ENCODE measurements at regions not wholly inside any gene's neighbourhood (a gene's known extent, or its start where the extent isn't known, plus 50 kb on each side); places are given as distances from the start of the nearest gene placed in this dataset.
A peak's percentile ranks its signal among the peaks of the same experiment; 100 is the strongest.

GRCh38 chr12:94057262-94058151, 90.9 kb upstream of the PLXNC1 start:
- no peak for DNase-seq (ENCODE audit: low read depth in 3 of 3, low spot score in 2 of 3)

GRCh38 chr12:94059394-94060368, 88.7 kb upstream of the PLXNC1 start:
- DNase-seq (ENCODE audit: low read depth in 3 of 3, low spot score in 2 of 3) = no peak

GRCh38 chr12:94062194-94062593, 86.2 kb upstream of the PLXNC1 start:
- no peak for DNase-seq (ENCODE audit: low read depth in 3 of 3, low spot score in 2 of 3)

GRCh38 chr12:94062796-94063635, 85.4 kb upstream of the PLXNC1 start:
- no peak for DNase-seq (ENCODE audit: low read depth in 3 of 3, low spot score in 2 of 3)

- no peak for DNase-seq (ENCODE audit: low read depth in 3 of 3, low spot score in 2 of 3)
Measured at GRCh38 chr12:94070520-94070919, 77.9 kb upstream of the PLXNC1 start.

- DNase-seq (ENCODE audit: low read depth in 3 of 3, low spot score in 2 of 3) = no peak
Measured at GRCh38 chr12:94071258-94071657, 77.1 kb upstream of the PLXNC1 start.

GRCh38 chr12:94073441-94074051, 74.8 kb upstream of the PLXNC1 start:
- DNase-seq (ENCODE audit: low read depth in 3 of 3, low spot score in 2 of 3) = no peak

- DNase-seq (ENCODE audit: low read depth in 3 of 3, low spot score in 2 of 3) = no peak
Measured at GRCh38 chr12:94074216-94074979, 74.0 kb upstream of the PLXNC1 start.

GRCh38 chr12:94074980-94075629, 73.3 kb upstream of the PLXNC1 start:
- DNase-seq (ENCODE audit: low read depth in 3 of 3, low spot score in 2 of 3) = peak in 2 of 3 donors; percentile 34 to 54

- DNase-seq (ENCODE audit: low read depth in 3 of 3, low spot score in 2 of 3) = no peak
Measured at GRCh38 chr12:94077209-94077608, 71.2 kb upstream of the PLXNC1 start.

- no peak for DNase-seq (ENCODE audit: low read depth in 3 of 3, low spot score in 2 of 3)
Measured at GRCh38 chr12:94078138-94078723, 70.1 kb upstream of the PLXNC1 start.

GRCh38 chr12:94078736-94079509, 69.5 kb upstream of the PLXNC1 start:
- DNase-seq (ENCODE audit: low read depth in 3 of 3, low spot score in 2 of 3) = no peak

- DNase-seq (ENCODE audit: low read depth in 3 of 3, low spot score in 2 of 3) = no peak
Measured at GRCh38 chr12:94079566-94080340, 68.6 kb upstream of the PLXNC1 start.

- DNase-seq (ENCODE audit: low read depth in 3 of 3, low spot score in 2 of 3) = no peak
Measured at GRCh38 chr12:94080341-94081009, 67.9 kb upstream of the PLXNC1 start.

GRCh38 chr12:94082690-94083089, 65.7 kb upstream of the PLXNC1 start:
- DNase-seq (ENCODE audit: low read depth in 3 of 3, low spot score in 2 of 3) = no peak

GRCh38 chr12:94089891-94090290, 58.5 kb upstream of the PLXNC1 start:
- DNase-seq (ENCODE audit: low read depth in 3 of 3, low spot score in 2 of 3) = no peak
